ENCODE measurements at regions not wholly inside any gene's neighbourhood (a gene's known extent, or its start where the extent isn't known, plus 50 kb on each side); places are given as distances from the start of the nearest gene placed in this dataset.

GRCh38 chr11:81424822-81425221, 1308.8 kb downstream of the FAM181B start:
- TF ChIP-seq ZNF687 (CRISPR knock-in tag; IDR thresholded peaks at IDR 0.05) (no peak), NR2F1 (CRISPR knock-in tag; IDR thresholded peaks at IDR 0.05) (no peak), THAP7 (CRISPR knock-in tag; IDR thresholded peaks at IDR 0.05) (no peak), CREM (IDR thresholded peaks at IDR 0.05) (no peak), CREM (CRISPR knock-in tag; IDR thresholded peaks at IDR 0.05) (no peak), FOXP1 (IDR thresholded peaks at IDR 0.05) (no peak), FOXP1 (CRISPR knock-in tag; IDR thresholded peaks at IDR 0.05) (no peak), ZNF24 (IDR thresholded peaks at IDR 0.05) (no peak), ZNF776 (CRISPR knock-in tag; IDR thresholded peaks at IDR 0.05) (no peak), CTCF (CRISPR knock-in tag; IDR thresholded peaks at IDR 0.05) (no peak), HDAC2 (CRISPR knock-in tag; IDR thresholded peaks at IDR 0.05) (no peak), POLR2AphosphoS2 (IDR thresholded peaks at IDR 0.05; ENCODE audit: low read depth, low read length) (no peak)
